ENCODE measurements at regions not wholly inside any gene's neighbourhood (a gene's known extent, or its start where the extent isn't known, plus 50 kb on each side); places are given as distances from the start of the nearest gene placed in this dataset.
"Not testable (repeated sequence)": the region's sequence is repeated elsewhere in the genome, so short reads cannot be mapped to it uniquely, and the experiment has no call there.

DNA sequence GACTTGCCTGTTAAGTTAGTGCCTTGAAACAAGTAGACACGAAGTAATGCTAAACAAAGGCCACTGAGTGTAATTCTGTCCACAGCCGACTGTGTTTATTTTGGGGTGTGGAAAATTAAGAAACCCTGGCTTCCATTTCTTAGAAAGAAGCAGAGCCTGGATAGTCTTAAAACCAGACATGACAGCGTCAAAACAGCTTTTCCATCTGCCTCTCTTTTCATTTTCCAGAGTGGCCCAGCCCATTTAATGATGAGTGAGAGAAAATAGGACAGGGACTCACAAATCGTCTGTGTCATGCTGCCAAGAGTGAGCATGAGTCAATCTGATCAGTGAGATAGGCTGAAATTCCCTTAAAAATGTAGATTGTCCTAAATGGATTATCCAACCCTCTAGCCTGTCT, 485.9 kb downstream of the JRKL start:
- no peaks in the 10 kb centered on the region for H3K9me1 ChIP-seq (ENCODE audit: control insufficient read depth, extremely low read depth, insufficient read depth, low read length)
- dilution Hi-C loops (cut with MboI; ENCODE audit: extremely low pct_ligation_motif_present, low sequenced_read_pairs), result no loop called here
- no peak for FAIRE-seq

GRCh38 chr11:96878299-96879051, 488.7 kb downstream of the JRKL start:
- H3K9me1 ChIP-seq (ENCODE audit: control insufficient read depth, extremely low read depth, insufficient read depth, low read length), result no peaks in the 10 kb centered on the region
- no peaks in the 10 kb centered on the region for H3K9me3 ChIP-seq (ENCODE audit: control insufficient read depth, low read depth, low read length)
- no peaks in the 10 kb centered on the region for H3K36me3 ChIP-seq (ENCODE audit: control insufficient read depth in 2 of 2, extremely low read depth in 1 of 2, insufficient read depth in 2 of 2, low read length in 2 of 2)
- no peaks in the 10 kb centered on the region for H3K4me1 ChIP-seq (ENCODE audit: control insufficient read depth, extremely low read depth, insufficient read depth, low read length)
- FAIRE-seq (no peak), DNase-seq (ENCODE audit: low read depth, low spot score) (no peak)
- dilution Hi-C loops (cut with MboI; ENCODE audit: extremely low pct_ligation_motif_present, low sequenced_read_pairs), result no loop called here
- no peaks in the 10 kb centered on the region for H3K79me2 ChIP-seq (ENCODE audit: control insufficient read depth, insufficient read depth, low read length)
- no peak overlapping the region for H2AFZ ChIP-seq (ENCODE audit: control insufficient read depth, low read length)
- H3K27ac ChIP-seq (ENCODE audit: control insufficient read depth, insufficient read depth, low read length), result no peak overlapping the region
- no peak for TF ChIP-seq EZH2 (IDR thresholded peaks at IDR 0.05; ENCODE audit: low read length)
- TF ChIP-seq, protein P1, sequence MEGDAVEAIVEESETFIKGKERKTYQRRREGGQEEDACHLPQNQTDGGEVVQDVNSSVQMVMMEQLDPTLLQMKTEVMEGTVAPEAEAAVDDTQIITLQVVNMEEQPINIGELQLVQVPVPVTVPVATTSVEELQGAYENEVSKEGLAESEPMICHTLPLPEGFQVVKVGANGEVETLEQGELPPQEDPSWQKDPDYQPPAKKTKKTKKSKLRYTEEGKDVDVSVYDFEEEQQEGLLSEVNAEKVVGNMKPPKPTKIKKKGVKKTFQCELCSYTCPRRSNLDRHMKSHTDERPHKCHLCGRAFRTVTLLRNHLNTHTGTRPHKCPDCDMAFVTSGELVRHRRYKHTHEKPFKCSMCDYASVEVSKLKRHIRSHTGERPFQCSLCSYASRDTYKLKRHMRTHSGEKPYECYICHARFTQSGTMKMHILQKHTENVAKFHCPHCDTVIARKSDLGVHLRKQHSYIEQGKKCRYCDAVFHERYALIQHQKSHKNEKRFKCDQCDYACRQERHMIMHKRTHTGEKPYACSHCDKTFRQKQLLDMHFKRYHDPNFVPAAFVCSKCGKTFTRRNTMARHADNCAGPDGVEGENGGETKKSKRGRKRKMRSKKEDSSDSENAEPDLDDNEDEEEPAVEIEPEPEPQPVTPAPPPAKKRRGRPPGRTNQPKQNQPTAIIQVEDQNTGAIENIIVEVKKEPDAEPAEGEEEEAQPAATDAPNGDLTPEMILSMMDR (optimal IDR thresholded peaks at IDR 0.05 in 1 of 3, IDR thresholded peaks at IDR 0.05 in 1 of 3, conservative IDR thresholded peaks at IDR 0.05 in 1 of 3; ENCODE audit: extremely low read depth in 1 of 3, insufficient read depth in 2 of 3, low read length in 3 of 3), result no peak
- no peaks in the 10 kb centered on the region for H4K20me1 ChIP-seq (ENCODE audit: control insufficient read depth, extremely low read depth, insufficient read depth, low read length)
- no peak overlapping the region for H3K4me3 ChIP-seq (ENCODE audit: control insufficient read depth in 2 of 3, extremely low read depth in 1 of 3, insufficient read depth in 2 of 3, low read depth in 1 of 3, low read length in 3 of 3)
- H3K4me2 ChIP-seq (ENCODE audit: control insufficient read depth, extremely low read depth, insufficient read depth, low read depth, low read length), result no peak overlapping the region
- no peaks in the 10 kb centered on the region for H3K27me3 ChIP-seq (ENCODE audit: control insufficient read depth, extremely low read depth, insufficient read depth, low read length)
- H3K9ac ChIP-seq (ENCODE audit: control insufficient read depth, extremely low read depth, insufficient read depth, low read length), result no peak overlapping the region

More for the DNA sequence above, 485.9 kb downstream of the JRKL start:
- TF ChIP-seq, protein P1 (optimal IDR thresholded peaks at IDR 0.05 in 1 of 3, IDR thresholded peaks at IDR 0.05 in 1 of 3, conservative IDR thresholded peaks at IDR 0.05 in 1 of 3; ENCODE audit: extremely low read depth in 1 of 3, insufficient read depth in 2 of 3, low read length in 3 of 3), result no peak
- TF ChIP-seq EZH2 (IDR thresholded peaks at IDR 0.05; ENCODE audit: low read length), result no peak
- no peak overlapping the region for H3K4me3 ChIP-seq (ENCODE audit: control insufficient read depth in 2 of 3, extremely low read depth in 1 of 3, insufficient read depth in 2 of 3, low read depth in 1 of 3, low read length in 3 of 3)
- no peaks in the 10 kb centered on the region for H3K4me1 ChIP-seq (ENCODE audit: control insufficient read depth, extremely low read depth, insufficient read depth, low read length)
- no peaks in the 10 kb centered on the region for H3K36me3 ChIP-seq (ENCODE audit: control insufficient read depth in 2 of 2, extremely low read depth in 1 of 2, insufficient read depth in 2 of 2, low read length in 2 of 2)
- DNase-seq (ENCODE audit: low read depth, low spot score), result no peak
- H4K20me1 ChIP-seq (ENCODE audit: control insufficient read depth, extremely low read depth, insufficient read depth, low read length), result no peaks in the 10 kb centered on the region
- H3K4me2 ChIP-seq (ENCODE audit: control insufficient read depth, extremely low read depth, insufficient read depth, low read depth, low read length), result no peak overlapping the region
- no peak overlapping the region for H3K27ac ChIP-seq (ENCODE audit: control insufficient read depth, insufficient read depth, low read length)
- H3K9ac ChIP-seq (ENCODE audit: control insufficient read depth, extremely low read depth, insufficient read depth, low read length), result no peak overlapping the region
- no peaks in the 10 kb centered on the region for H3K9me3 ChIP-seq (ENCODE audit: control insufficient read depth, low read depth, low read length)
- H2AFZ ChIP-seq (ENCODE audit: control insufficient read depth, low read length), result no peak overlapping the region
- H3K79me2 ChIP-seq (ENCODE audit: control insufficient read depth, insufficient read depth, low read length), result no peaks in the 10 kb centered on the region
- H3K27me3 ChIP-seq (ENCODE audit: control insufficient read depth, extremely low read depth, insufficient read depth, low read length), result no peaks in the 10 kb centered on the region

DNA sequence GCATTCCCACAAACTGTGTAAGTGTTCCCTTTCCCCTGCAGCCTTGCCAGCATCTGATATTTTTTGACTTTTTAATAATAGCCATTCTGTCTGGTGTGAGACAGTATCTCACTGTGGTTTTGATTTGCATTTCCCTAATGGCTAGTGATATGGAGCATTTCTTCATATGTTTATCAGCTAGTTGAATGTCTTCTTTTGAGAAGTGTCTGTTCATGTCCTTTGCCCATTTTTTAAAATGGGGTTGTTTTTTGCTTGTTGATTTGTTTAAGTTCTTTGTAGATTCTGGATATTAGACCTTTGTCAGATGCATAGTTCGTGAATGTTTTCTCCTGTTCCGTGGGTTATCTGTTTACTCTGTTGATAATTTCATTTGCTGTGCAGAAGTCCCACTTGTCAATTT, 492.8 kb downstream of the JRKL start:
- DNase-seq (ENCODE audit: low read depth, low spot score); H3K27ac ChIP-seq (ENCODE audit: control insufficient read depth, insufficient read depth, low read length); H3K9me3 ChIP-seq (ENCODE audit: control insufficient read depth, low read depth, low read length); H2AFZ ChIP-seq (ENCODE audit: control insufficient read depth, low read length); H3K36me3 ChIP-seq (ENCODE audit: control insufficient read depth in 2 of 2, extremely low read depth in 1 of 2, insufficient read depth in 2 of 2, low read length in 2 of 2); H3K27me3 ChIP-seq (ENCODE audit: control insufficient read depth, extremely low read depth, insufficient read depth, low read length); dilution Hi-C loops (cut with MboI; ENCODE audit: extremely low pct_ligation_motif_present, low sequenced_read_pairs); H3K9me1 ChIP-seq (ENCODE audit: control insufficient read depth, extremely low read depth, insufficient read depth, low read length); H3K4me3 ChIP-seq (ENCODE audit: control insufficient read depth in 2 of 3, extremely low read depth in 1 of 3, insufficient read depth in 2 of 3, low read depth in 1 of 3, low read length in 3 of 3); H3K4me1 ChIP-seq (ENCODE audit: control insufficient read depth, extremely low read depth, insufficient read depth, low read length); H3K79me2 ChIP-seq (ENCODE audit: control insufficient read depth, insufficient read depth, low read length); H3K4me2 ChIP-seq (ENCODE audit: control insufficient read depth, extremely low read depth, insufficient read depth, low read depth, low read length); H3K9ac ChIP-seq (ENCODE audit: control insufficient read depth, extremely low read depth, insufficient read depth, low read length); H4K20me1 ChIP-seq (ENCODE audit: control insufficient read depth, extremely low read depth, insufficient read depth, low read length); FAIRE-seq: not testable (repeated sequence)
